ENCODE measurements at regions not wholly inside any gene's neighbourhood (a gene's known extent, or its start where the extent isn't known, plus 50 kb on each side); places are given as distances from the start of the nearest gene placed in this dataset.

GRCh38 chr12:25615119-25615518 lies 62.0 kb upstream of the LMNTD1 start:
- Histone ChIP-seq H3K9me2 (replicated peaks; ENCODE audit: insufficient read depth, low read length) (no peaks in the 10 kb centered on the region), H3K4me3 (ENCODE audit: low read length) (no peak overlapping the region), H3F3A (ENCODE audit: insufficient read depth, low read length) (no peaks in the 10 kb centered on the region), H3K27me3 (replicated peaks; ENCODE audit: insufficient read depth, low read length) (no peaks in the 10 kb centered on the region), H3K9ac (ENCODE audit: low read length) (no peak overlapping the region), H3K27ac (ENCODE audit: low read length) (no peak overlapping the region), H3K79me2 (ENCODE audit: low read length) (no peaks in the 10 kb centered on the region), H2AFZ (ENCODE audit: low read length) (no peak overlapping the region), H3K9me3 (replicated peaks; ENCODE audit: insufficient read depth, low read length) (no peaks in the 10 kb centered on the region), H3K36me3 (replicated peaks; ENCODE audit: insufficient read depth, low read length) (no peaks in the 10 kb centered on the region), H3K4me1 (ENCODE audit: low read length) (no peaks in the 10 kb centered on the region), H4K20me1 (ENCODE audit: insufficient read depth, low read length) (no peaks in the 10 kb centered on the region), H3K4me2 (ENCODE audit: low read depth, low read length) (no peak overlapping the region)
- TF ChIP-seq CTCF (IDR thresholded peaks at IDR 0.05; ENCODE audit: low read length) (no peak), EZH2 (optimal IDR thresholded peaks at IDR 0.05; ENCODE audit: low read depth, low read length) (no peak), EZH2phosphoT487 (IDR thresholded peaks at IDR 0.05; ENCODE audit: low read length) (no peak)
- no peak for DNase-seq

- Histone ChIP-seq H3K9ac (ENCODE audit: low read length) (no peak overlapping the region), H2AFZ (ENCODE audit: low read length) (no peak overlapping the region)
Observed at GRCh38 chr12:25616286-25616685, 63.2 kb upstream of the LMNTD1 start.

GRCh38 chr12:25617991-25618390 lies 64.9 kb upstream of the LMNTD1 start:
- no peak overlapping the region for H3K4me2 ChIP-seq (ENCODE audit: low read depth, low read length)
- H3K4me3 ChIP-seq (ENCODE audit: low read length): no peak overlapping the region
- no peaks in the 10 kb centered on the region for H3K27me3 ChIP-seq (replicated peaks; ENCODE audit: insufficient read depth, low read length)
- DNase-seq: no peak
- H3K9ac ChIP-seq (ENCODE audit: low read length): no peak overlapping the region
- no peak overlapping the region for H2AFZ ChIP-seq (ENCODE audit: low read length)
- H3K9me2 ChIP-seq (replicated peaks; ENCODE audit: insufficient read depth, low read length): no peaks in the 10 kb centered on the region
- no peak overlapping the region for H3K27ac ChIP-seq (ENCODE audit: low read length)
- H3K4me1 ChIP-seq (ENCODE audit: low read length): no peaks in the 10 kb centered on the region
- H3K79me2 ChIP-seq (ENCODE audit: low read length): no peaks in the 10 kb centered on the region
- H3K36me3 ChIP-seq (replicated peaks; ENCODE audit: insufficient read depth, low read length): no peaks in the 10 kb centered on the region
- H3F3A ChIP-seq (ENCODE audit: insufficient read depth, low read length): no peaks in the 10 kb centered on the region
- H4K20me1 ChIP-seq (ENCODE audit: insufficient read depth, low read length): no peaks in the 10 kb centered on the region
- H3K9me3 ChIP-seq (replicated peaks; ENCODE audit: insufficient read depth, low read length): no peaks in the 10 kb centered on the region
- TF ChIP-seq EZH2 (optimal IDR thresholded peaks at IDR 0.05; ENCODE audit: low read depth, low read length) (no peak), CTCF (IDR thresholded peaks at IDR 0.05; ENCODE audit: low read length) (no peak), EZH2phosphoT487 (IDR thresholded peaks at IDR 0.05; ENCODE audit: low read length) (no peak)

More at GRCh38 chr12:25616286-25616685, 63.2 kb upstream of the LMNTD1 start:
- H3K4me1 ChIP-seq (ENCODE audit: low read length): no peaks in the 10 kb centered on the region
- no peaks in the 10 kb centered on the region for H3F3A ChIP-seq (ENCODE audit: insufficient read depth, low read length)
- H3K27me3 ChIP-seq (replicated peaks; ENCODE audit: insufficient read depth, low read length): no peaks in the 10 kb centered on the region
- no peaks in the 10 kb centered on the region for H3K9me3 ChIP-seq (replicated peaks; ENCODE audit: insufficient read depth, low read length)
- no peak overlapping the region for H3K4me2 ChIP-seq (ENCODE audit: low read depth, low read length)
- no peak overlapping the region for H3K4me3 ChIP-seq (ENCODE audit: low read length)
- H3K9me2 ChIP-seq (replicated peaks; ENCODE audit: insufficient read depth, low read length): no peaks in the 10 kb centered on the region
- no peaks in the 10 kb centered on the region for H3K79me2 ChIP-seq (ENCODE audit: low read length)
- no peak for DNase-seq
- no peaks in the 10 kb centered on the region for H4K20me1 ChIP-seq (ENCODE audit: insufficient read depth, low read length)
- no peaks in the 10 kb centered on the region for H3K36me3 ChIP-seq (replicated peaks; ENCODE audit: insufficient read depth, low read length)
- no peak for TF ChIP-seq EZH2 (optimal IDR thresholded peaks at IDR 0.05; ENCODE audit: low read depth, low read length)
- no peak for TF ChIP-seq CTCF (IDR thresholded peaks at IDR 0.05; ENCODE audit: low read length)
- TF ChIP-seq EZH2phosphoT487 (IDR thresholded peaks at IDR 0.05; ENCODE audit: low read length): no peak
- no peak overlapping the region for H3K27ac ChIP-seq (ENCODE audit: low read length)

Measured in MM.1S (cell line).